ENCODE measurements at regions not wholly inside any gene's neighbourhood (a gene's known extent, or its start where the extent isn't known, plus 50 kb on each side); places are given as distances from the start of the nearest gene placed in this dataset.

DNA sequence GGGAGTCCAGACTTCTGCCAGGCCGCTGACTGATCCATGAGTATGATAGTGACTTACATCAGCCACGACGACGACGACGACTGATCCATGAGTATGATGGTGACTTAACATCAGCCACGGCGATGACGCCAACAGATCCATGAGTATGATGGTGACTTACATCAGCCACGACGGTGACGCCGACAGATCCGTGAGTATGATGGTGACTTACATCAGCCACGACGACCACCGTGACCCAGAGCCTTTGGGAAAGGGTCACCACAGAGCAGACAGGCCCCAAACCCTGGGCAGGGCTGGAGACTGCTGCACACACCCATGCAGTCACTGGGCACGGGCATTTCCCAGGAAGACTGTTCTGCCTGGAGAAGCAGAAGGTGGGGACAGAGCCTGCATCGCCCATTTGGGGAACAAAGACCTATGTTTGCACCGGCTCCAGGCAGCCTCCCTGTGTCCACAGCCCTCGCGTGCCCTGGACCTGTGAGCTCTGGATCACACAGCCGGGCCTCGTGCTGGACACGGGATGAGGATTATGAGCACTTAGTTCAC, 130.9 kb upstream of the SPACA7 start:
- TF ChIP-seq POLR2AphosphoS5 (IDR thresholded peaks at IDR 0.05; ENCODE audit: low read depth) (no peak), CTCF (conservative IDR thresholded peaks at IDR 0.05; ENCODE audit: low read depth in 2 of 2) (no peak)

All from GM23338 (cell line).